ENCODE measurements at regions not wholly inside any gene's neighbourhood (a gene's known extent, or its start where the extent isn't known, plus 50 kb on each side); places are given as distances from the start of the nearest gene placed in this dataset.

DNA sequence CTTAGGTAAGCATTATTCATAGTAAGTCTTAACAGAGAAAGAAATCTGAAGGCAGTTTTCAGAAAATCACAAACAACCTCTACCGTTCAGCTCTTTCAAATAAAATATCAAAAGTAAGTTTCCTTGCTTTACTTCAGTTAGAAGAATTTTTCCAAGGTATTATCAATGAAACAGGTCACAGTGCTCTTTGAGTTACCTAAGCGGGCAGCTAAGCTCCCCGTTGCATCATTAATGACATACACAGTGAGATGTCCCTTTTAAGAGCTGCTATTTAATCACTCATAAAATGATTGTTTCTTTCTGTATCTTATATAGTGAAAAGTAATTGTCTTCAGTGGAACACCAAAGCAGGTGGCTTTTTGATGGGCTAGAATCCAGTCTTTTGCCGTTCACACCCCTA lies 86.2 kb upstream of the PIK3R1 start:
- H3K4me1 Mint-ChIP-seq: no peaks in the 10 kb centered on the region
- Histone ChIP-seq H3K4me3 (ENCODE audit: low read length) (no peak overlapping the region), H3K36me3 (ENCODE audit: insufficient read depth, low read length) (no peaks in the 10 kb centered on the region), H3K27ac (ENCODE audit: low read depth, low read length) (no peak overlapping the region), H3K27me3 (ENCODE audit: insufficient read depth, low read length, poor library complexity, severe bottlenecking) (no peaks in the 10 kb centered on the region), H3K4me1 (ENCODE audit: insufficient read depth, low read length) (no peaks in the 10 kb centered on the region), H3K9me3 (ENCODE audit: low read length) (no peaks in the 10 kb centered on the region)
- H3K9me3 Mint-ChIP-seq: no peaks in the 10 kb centered on the region
- ChIA-PET CTCF (interaction anchor here (1.8 kb wide), 1 partner anchor 10 kb away, joined by 5 read pairs; no protein-coding TSS in a partner anchor), POLR2A (no interaction called here)
- no peak for DNase-seq
- no peaks in the 10 kb centered on the region for H3K36me3 Mint-ChIP-seq
- H3K27ac Mint-ChIP-seq: no peak overlapping the region
- peaks cover 12 to 13% of the 10 kb centered on the region in 2 donors for H3K27me3 Mint-ChIP-seq
- H3K4me3 Mint-ChIP-seq: no peak overlapping the region

DNA sequence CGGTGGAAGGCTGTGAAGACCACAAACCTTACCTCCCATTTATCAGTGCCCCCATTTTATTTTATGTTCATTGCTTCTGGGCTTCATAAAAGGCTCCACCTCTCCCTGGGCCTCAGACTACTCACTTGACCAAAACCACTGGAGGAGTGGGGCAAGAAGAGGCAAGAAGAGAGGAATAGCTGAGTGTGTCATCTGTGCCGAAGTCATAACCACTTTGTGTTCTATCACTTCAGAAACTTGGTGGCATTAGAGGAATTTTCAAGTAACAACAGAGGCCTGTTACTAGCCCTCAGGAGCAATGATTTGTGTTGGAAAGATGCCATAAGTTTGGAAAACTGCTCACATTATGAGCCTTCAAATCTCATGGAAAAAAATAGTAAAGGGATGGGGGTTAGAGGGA lies 88.7 kb upstream of the PIK3R1 start:
- peaks cover 3% of the 10 kb centered on the region for H3K4me1 ChIP-seq (ENCODE audit: insufficient read depth, low read length)
- no peaks in the 10 kb centered on the region for H3K27me3 ChIP-seq (ENCODE audit: insufficient read depth, low read length, poor library complexity, severe bottlenecking)
- ChIA-PET POLR2A (no interaction called here), CTCF (no interaction called here)
- no peaks in the 10 kb centered on the region for H3K9me3 ChIP-seq (ENCODE audit: low read length)
- no peaks in the 10 kb centered on the region for H3K9me3 Mint-ChIP-seq
- no peak overlapping the region for H3K27ac ChIP-seq (ENCODE audit: low read depth, low read length)
- H3K36me3 ChIP-seq (ENCODE audit: insufficient read depth, low read length): no peaks in the 10 kb centered on the region
- H3K27ac Mint-ChIP-seq: no peak overlapping the region
- H3K4me3 ChIP-seq (ENCODE audit: low read length): no peak overlapping the region
- no peak for DNase-seq
- H3K27me3 Mint-ChIP-seq: peaks cover 7 to 8% of the 10 kb centered on the region in 2 donors
- H3K4me3 Mint-ChIP-seq: no peak overlapping the region
- H3K36me3 Mint-ChIP-seq: no peaks in the 10 kb centered on the region
- H3K4me1 Mint-ChIP-seq: peaks cover 11 to 15% (median 13%) of the 10 kb centered on the region in 3 donors

DNA sequence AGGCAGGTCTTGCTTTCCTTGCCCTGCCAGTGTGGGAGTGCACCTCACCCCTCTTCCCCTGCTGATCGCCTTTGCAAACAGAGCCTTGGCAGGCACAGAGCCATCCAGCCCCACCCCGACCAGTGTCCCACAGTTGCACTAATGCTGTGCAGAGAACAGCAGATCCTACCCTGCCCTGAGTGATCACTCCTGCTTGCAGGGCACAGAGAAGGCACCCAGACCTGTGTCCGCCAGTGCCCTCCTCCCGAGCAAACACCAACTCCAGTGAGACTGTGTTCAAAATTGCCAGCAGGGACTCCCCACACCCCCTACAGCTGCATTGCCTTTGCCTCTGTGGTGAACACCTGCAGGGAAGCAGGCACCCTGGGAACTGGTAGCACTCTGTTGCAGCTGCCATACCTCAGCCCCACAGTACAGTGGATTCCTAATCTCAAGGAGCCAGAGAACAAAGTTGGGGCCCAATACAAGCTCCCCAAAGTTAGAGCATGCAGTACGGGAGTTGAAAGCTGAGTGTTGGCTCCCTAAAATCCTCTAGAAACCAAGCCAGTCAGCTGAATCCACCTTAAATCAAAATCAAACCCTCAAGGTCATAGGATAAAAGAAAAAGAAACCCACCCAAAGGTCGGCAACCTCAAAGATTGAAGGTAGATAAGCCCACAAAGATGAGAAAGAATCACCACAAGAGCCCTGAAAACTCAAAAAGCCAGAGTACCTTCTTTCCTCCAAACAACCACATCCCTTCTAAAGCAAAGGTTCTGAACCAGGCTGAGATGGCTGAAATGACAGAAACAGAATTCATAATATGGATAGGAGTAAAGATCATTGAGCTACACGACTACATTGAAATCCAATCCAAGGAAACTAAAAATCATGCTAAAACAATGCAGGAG lies 92.9 kb upstream of the PIK3R1 start:
- Histone ChIP-seq H3K36me3 (ENCODE audit: insufficient read depth, low read length) (no peaks in the 10 kb centered on the region), H3K4me1 (ENCODE audit: insufficient read depth, low read length) (peaks cover 3% of the 10 kb centered on the region), H3K4me3 (ENCODE audit: low read length) (no peak overlapping the region), H3K27me3 (ENCODE audit: insufficient read depth, low read length, poor library complexity, severe bottlenecking) (no peaks in the 10 kb centered on the region), H3K9me3 (ENCODE audit: low read length) (no peaks in the 10 kb centered on the region), H3K27ac (ENCODE audit: low read depth, low read length) (no peak overlapping the region)
- H3K9me3 Mint-ChIP-seq: no peaks in the 10 kb centered on the region
- no peak overlapping the region for H3K4me3 Mint-ChIP-seq
- DNase-seq: peak in 2 of 5 donors; percentile 19 to 64
- CTCF ChIA-PET: no interaction called here
- H3K27me3 Mint-ChIP-seq: peaks cover 0 to 4% of the 10 kb centered on the region in 2 donors
- H3K27ac Mint-ChIP-seq: no peak overlapping the region
- no peaks in the 10 kb centered on the region for H3K36me3 Mint-ChIP-seq
- H3K4me1 Mint-ChIP-seq: peaks cover 17 to 23% (median 20%) of the 10 kb centered on the region in 3 donors
- POLR2A ChIA-PET: no interaction called here

DNA sequence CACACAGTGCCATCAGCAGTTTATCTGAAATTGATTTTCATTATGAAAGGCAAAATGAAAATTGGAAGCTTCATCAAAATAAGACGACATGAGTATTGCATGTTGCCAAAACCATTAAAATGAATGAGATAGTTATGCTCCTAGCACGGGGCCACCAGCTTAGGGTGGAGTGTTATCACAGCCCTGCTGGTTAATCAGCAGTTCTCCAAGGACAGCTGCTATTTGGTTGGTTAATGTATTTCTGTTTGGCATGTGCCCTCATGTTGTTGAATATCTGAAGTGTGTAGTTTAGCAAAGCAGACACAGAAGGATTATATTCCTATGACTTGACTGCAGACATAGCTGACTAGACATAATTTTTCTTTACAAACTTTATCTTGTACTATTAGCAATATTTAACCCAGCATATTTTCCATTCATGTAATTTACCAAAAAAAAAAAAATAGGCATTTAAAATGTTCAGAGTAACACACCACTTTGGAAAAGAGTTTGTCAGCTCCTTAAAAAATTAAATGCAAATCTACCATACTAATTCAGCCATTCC lies 98.6 kb upstream of the PIK3R1 start:
- no peaks in the 10 kb centered on the region for H3K9me3 Mint-ChIP-seq
- H3K27me3 ChIP-seq (ENCODE audit: insufficient read depth, low read length, poor library complexity, severe bottlenecking): no peaks in the 10 kb centered on the region
- H3K4me3 ChIP-seq (ENCODE audit: low read length): no peak overlapping the region
- H3K27ac ChIP-seq (ENCODE audit: low read depth, low read length): no peak overlapping the region
- no peaks in the 10 kb centered on the region for H3K9me3 ChIP-seq (ENCODE audit: low read length)
- no peaks in the 10 kb centered on the region for H3K4me1 ChIP-seq (ENCODE audit: insufficient read depth, low read length)
- H3K36me3 ChIP-seq (ENCODE audit: insufficient read depth, low read length): no peaks in the 10 kb centered on the region
- POLR2A ChIA-PET: no interaction called here
- no peak for DNase-seq
- peaks cover 6 to 7% of the 10 kb centered on the region in 2 donors for H3K27me3 Mint-ChIP-seq
- peaks cover 6 to 8% (median 7%) of the 10 kb centered on the region in 3 donors for H3K4me1 Mint-ChIP-seq
- H3K36me3 Mint-ChIP-seq: no peaks in the 10 kb centered on the region
- CTCF ChIA-PET: no interaction called here
- H3K4me3 Mint-ChIP-seq: no peak overlapping the region
- no peak overlapping the region for H3K27ac Mint-ChIP-seq

DNA sequence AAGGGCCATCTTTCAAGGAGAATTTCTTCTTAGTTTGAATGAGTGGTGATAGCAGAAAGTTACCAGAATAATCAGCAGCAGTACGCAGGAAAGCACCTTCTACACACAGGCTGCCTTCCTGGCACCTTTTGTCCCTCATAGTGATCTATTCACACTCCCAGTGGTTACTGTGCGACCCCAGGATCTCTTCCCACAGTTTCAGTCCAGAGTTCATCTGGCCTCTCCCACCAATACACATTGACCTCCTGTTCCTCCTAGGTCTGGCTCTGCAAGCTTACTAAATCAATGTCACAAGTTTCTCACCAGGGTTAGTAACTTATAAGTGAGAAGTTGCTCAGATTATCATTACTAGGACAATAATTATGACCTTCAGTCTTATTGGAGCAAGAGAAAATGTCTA lies 99.1 kb upstream of the PIK3R1 start:
- Histone ChIP-seq H3K27me3 (ENCODE audit: insufficient read depth, low read length, poor library complexity, severe bottlenecking) (no peaks in the 10 kb centered on the region), H3K9me3 (ENCODE audit: low read length) (no peaks in the 10 kb centered on the region), H3K36me3 (ENCODE audit: insufficient read depth, low read length) (no peaks in the 10 kb centered on the region), H3K4me1 (ENCODE audit: insufficient read depth, low read length) (no peaks in the 10 kb centered on the region), H3K27ac (ENCODE audit: low read depth, low read length) (no peak overlapping the region), H3K4me3 (ENCODE audit: low read length) (no peak overlapping the region)
- DNase-seq: no peak
- Mint-ChIP-seq H3K36me3 (no peaks in the 10 kb centered on the region), H3K4me3 (no peak overlapping the region), H3K9me3 (no peaks in the 10 kb centered on the region), H3K27me3 (peaks cover 6 to 8% of the 10 kb centered on the region in 2 donors), H3K27ac (no peak overlapping the region), H3K4me1 (peaks cover 6 to 8% (median 7%) of the 10 kb centered on the region in 3 donors)
- ChIA-PET POLR2A (no interaction called here), CTCF (no interaction called here)

- CTCF ChIA-PET: no interaction called here
Observed at GRCh38 chr5:68115584-68115983, 100.0 kb upstream of the PIK3R1 start.

GRCh38 chr5:68114378-68115040 lies 101.0 kb upstream of the PIK3R1 start:
- Histone ChIP-seq H3K27me3 (ENCODE audit: insufficient read depth, low read length, poor library complexity, severe bottlenecking) (no peaks in the 10 kb centered on the region), H3K36me3 (ENCODE audit: insufficient read depth, low read length) (no peaks in the 10 kb centered on the region), H3K4me3 (ENCODE audit: low read length) (no peak overlapping the region), H3K9me3 (ENCODE audit: low read length) (no peaks in the 10 kb centered on the region), H3K27ac (ENCODE audit: low read depth, low read length) (no peak overlapping the region), H3K4me1 (ENCODE audit: insufficient read depth, low read length) (no peaks in the 10 kb centered on the region)
- H3K27ac Mint-ChIP-seq: no peak overlapping the region
- H3K27me3 Mint-ChIP-seq: peaks cover 4 to 8% of the 10 kb centered on the region in 2 donors
- no peaks in the 10 kb centered on the region for H3K9me3 Mint-ChIP-seq
- no peak for DNase-seq
- H3K36me3 Mint-ChIP-seq: no peaks in the 10 kb centered on the region
- ChIA-PET CTCF (no interaction called here), POLR2A (no interaction called here)
- H3K4me3 Mint-ChIP-seq: no peak overlapping the region
- peaks cover under 1 to 3% (median 2%) of the 10 kb centered on the region in 3 donors for H3K4me1 Mint-ChIP-seq

More at GRCh38 chr5:68115584-68115983, 100.0 kb upstream of the PIK3R1 start:
- no peak for DNase-seq
- no peak overlapping the region for H3K4me3 Mint-ChIP-seq
- peaks cover 4 to 8% of the 10 kb centered on the region in 2 donors for H3K27me3 Mint-ChIP-seq
- H3K27ac ChIP-seq (ENCODE audit: low read depth, low read length): no peak overlapping the region
- H3K4me1 Mint-ChIP-seq: peaks cover 6 to 8% (median 7%) of the 10 kb centered on the region in 3 donors
- H3K36me3 Mint-ChIP-seq: no peaks in the 10 kb centered on the region
- POLR2A ChIA-PET: no interaction called here
- H3K4me1 ChIP-seq (ENCODE audit: insufficient read depth, low read length): no peaks in the 10 kb centered on the region
- H3K9me3 Mint-ChIP-seq: no peaks in the 10 kb centered on the region
- no peak overlapping the region for H3K4me3 ChIP-seq (ENCODE audit: low read length)
- H3K36me3 ChIP-seq (ENCODE audit: insufficient read depth, low read length): no peaks in the 10 kb centered on the region
- H3K9me3 ChIP-seq (ENCODE audit: low read length): no peaks in the 10 kb centered on the region
- no peak overlapping the region for H3K27ac Mint-ChIP-seq
- H3K27me3 ChIP-seq (ENCODE audit: insufficient read depth, low read length, poor library complexity, severe bottlenecking): no peaks in the 10 kb centered on the region

DNA sequence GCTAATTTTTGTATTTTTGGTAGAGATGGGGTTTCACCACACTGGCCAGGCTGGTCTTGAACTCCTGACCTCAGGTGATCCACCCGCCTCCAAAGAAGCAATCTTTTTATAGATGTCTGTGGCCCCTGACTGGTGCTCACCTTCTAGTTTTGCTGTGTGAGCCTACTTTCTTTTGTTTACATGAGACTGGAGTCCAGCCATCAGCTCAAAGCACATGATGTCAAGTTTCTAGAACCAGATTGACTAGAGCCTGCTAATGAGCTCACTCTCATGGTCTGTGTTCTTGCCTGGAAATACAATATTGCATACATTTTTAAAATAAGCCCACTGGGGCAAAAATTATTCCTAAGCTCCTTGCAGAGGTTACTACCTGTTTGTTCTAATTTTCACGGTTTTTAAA lies 102.9 kb upstream of the PIK3R1 start:
- no peaks in the 10 kb centered on the region for H3K4me1 Mint-ChIP-seq
- H3K4me3 ChIP-seq (ENCODE audit: low read length): no peak overlapping the region
- no peak overlapping the region for H3K27ac Mint-ChIP-seq
- H3K36me3 Mint-ChIP-seq: no peaks in the 10 kb centered on the region
- H3K9me3 ChIP-seq (ENCODE audit: low read length): no peaks in the 10 kb centered on the region
- no peak overlapping the region for H3K27ac ChIP-seq (ENCODE audit: low read depth, low read length)
- DNase-seq: no peak
- no peaks in the 10 kb centered on the region for H3K36me3 ChIP-seq (ENCODE audit: insufficient read depth, low read length)
- no peaks in the 10 kb centered on the region for H3K4me1 ChIP-seq (ENCODE audit: insufficient read depth, low read length)
- ChIA-PET CTCF (no interaction called here), POLR2A (no interaction called here)
- H3K27me3 Mint-ChIP-seq: peaks cover 4 to 8% of the 10 kb centered on the region in 2 donors
- H3K4me3 Mint-ChIP-seq: no peak overlapping the region
- H3K27me3 ChIP-seq (ENCODE audit: insufficient read depth, low read length, poor library complexity, severe bottlenecking): no peaks in the 10 kb centered on the region
- H3K9me3 Mint-ChIP-seq: peaks cover 0 to 2% (median 0%) of the 10 kb centered on the region in 5 donors

Data from CD8-positive, alpha-beta memory T cell (primary cell).